RKO (cell line): ENCODE measurements at regions not wholly inside any gene's neighbourhood (a gene's known extent, or its start where the extent isn't known, plus 50 kb on each side); places are given as distances from the start of the nearest gene placed in this dataset.

ENCODE experiments used
- DNase-seq: peaks from one replicate; pipeline ENCODE4 v3.0.0-alpha.2; 2016; ENCODE audit warnings: low spot score

GRCh38 chr6:43919774-43920173, 149.8 kb downstream of the VEGFA start:
- no peak for DNase-seq

- DNase-seq = peak; percentile 21
These were observed 147.9 kb downstream of the VEGFA start for GRCh38 chr6:43917878-43918382.

- no peak for DNase-seq
These were observed 147.2 kb downstream of the VEGFA start for GRCh38 chr6:43916924-43917877.

DNA sequence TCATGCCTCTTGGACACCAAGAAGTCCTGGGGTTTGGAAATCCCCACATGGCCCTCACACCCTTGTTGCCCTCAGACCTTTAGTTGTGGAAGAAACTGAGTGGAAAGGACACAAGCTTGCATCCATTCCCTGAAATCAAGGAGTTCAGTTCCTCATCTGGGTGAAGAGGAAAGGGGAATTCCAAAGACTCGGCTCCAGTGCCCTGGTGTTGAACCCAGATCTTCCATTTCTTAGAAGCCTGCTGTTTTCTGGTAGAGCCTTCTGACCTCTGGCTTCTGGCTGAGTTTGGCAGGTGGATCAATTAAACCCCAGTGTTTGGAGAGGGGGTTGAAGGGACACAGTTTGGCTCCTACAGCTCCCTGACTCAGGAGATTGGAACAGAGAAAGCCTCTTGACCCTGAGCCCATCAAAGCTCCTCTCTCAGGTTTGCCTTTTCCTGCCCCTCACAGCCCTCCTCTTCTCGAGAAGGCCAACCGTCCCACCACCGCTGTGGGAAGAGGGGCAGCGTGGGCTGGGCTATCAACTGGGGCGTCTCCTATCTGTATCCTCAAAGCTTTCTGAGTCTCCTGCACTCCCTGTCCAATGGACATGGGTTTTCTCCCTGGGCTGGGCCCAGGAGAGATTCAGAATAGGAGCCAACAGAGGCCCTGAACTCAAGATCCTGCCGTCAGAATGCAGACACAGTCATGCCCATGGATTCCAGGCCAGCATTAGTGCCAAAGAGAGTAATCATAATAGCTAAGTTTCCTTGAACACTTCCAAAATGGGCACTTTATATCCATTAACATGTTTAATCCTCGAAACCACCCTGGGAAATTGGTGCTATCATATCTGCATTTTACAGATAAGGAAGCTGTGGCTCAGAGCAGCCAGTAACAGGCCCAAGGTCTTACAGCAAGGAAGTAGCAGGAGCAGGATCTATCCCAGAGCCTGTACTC, 146.2 kb downstream of the VEGFA start:
- no peak for DNase-seq

DNA sequence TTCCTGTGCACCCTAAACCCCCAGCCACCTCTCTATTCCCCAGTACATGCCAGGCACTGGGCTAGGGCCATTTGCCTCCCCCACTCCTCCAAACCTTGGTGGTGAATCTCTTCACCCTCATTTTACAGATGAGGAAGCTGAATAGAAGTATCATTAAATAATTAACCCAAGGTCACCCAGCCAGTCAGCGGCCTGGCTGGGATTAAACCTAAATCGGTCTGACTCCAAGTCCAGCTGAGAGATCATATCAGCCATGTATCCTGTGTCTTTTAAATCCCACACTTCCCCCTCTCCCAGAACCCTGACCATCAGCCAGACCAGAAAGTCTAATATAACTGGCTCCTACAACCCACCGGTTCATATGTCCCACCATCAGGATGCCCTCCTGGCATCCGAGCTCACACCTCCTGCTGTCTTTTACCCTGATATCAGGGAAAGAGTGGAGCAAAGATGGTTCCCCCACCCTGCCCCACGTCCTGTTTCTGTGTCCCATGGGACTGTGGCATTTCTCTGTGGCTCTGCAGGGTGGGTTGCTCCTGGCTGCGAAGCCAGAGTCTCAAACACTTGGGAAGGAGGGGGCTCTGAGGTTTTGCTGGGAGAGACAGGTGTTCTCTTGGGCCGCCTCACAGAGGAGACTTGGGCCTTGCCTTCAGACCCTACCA, 145.3 kb downstream of the VEGFA start:
- no peak for DNase-seq

DNA sequence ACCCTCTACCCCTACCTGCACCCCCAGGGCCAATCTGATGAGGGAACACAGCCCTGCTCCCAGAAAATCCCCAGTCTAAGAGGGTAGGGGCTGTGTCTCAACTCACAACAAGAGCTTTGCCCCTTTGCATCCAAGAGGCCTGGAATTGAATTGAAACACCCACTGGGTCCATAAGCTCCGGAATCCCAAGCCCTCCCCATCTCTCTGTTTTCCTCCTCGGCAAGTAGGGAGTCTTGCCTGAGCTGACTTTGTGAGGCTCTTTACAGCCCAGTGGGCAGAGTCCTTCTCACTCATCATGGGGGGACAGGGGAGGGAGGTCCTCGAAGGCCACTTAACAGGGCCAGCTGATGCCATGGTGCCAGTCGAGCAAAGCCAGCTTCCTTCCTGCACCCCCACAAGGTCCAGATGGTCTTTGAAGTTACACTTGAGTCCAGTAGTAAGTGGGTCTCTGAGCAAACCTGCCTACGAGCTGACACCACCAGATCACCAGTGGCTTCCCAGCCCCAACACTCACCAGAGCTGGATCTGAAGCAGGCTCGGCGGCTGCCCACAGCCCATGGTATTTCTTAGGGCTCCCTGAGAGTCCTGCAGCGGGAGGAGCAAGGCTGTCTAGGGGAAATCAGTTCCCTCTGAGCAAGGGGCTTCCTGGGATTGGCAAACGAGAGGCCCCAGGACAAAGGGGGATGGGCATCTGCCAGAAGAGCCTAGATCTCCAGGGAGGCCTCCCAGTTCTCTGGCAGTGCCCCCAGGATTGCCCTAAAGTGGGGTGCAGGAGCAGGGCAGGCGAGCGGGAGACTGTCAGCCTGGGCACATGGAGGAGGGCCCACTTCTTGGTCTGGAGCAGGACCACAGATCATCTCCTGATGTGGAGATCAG, 144.5 kb downstream of the VEGFA start:
- no peak for DNase-seq

DNA sequence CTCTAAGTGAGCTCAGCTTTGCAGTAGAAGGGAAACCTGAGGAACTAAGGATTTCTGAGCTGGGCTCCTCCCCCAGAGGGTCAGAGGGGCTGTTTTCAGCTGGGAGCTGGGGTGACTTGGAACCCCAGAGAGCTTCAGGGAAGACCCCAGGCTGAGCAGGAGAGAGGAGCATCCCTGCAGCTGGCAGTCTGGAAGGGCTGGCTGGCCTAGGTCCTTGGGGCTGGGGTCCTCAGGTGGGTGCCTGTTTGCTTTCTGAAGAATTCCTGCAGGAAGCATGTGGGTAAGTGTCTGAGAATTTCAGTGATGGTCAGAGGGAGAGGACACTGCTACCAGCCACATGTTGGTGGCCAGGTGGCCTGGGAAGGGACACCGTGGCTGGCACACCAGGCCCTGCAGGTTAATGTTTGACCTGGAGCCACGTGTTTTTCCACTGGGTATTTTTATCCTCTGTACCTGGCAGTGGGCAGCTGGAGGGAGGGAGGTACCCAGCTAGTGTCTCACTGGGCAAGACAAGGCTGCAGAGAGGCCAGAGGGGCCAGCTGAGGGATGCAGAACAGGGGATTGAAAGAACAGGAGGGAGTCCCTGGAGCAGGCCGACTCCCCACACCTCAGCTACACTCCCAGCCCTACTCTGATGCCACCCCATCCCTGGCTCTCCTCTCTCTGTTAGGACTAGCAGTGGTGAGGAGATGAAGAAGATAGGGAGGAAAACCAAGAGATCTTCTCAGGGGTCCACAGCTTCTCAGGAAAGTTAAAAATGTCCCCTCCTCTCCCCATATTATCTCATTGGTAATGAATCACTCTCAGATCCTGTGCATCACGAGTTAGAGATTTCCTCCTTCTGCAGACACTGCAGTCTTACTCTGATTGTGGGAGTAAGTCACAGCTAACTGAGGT, 143.6 kb downstream of the VEGFA start:
- peak; percentile 15 for DNase-seq

DNA sequence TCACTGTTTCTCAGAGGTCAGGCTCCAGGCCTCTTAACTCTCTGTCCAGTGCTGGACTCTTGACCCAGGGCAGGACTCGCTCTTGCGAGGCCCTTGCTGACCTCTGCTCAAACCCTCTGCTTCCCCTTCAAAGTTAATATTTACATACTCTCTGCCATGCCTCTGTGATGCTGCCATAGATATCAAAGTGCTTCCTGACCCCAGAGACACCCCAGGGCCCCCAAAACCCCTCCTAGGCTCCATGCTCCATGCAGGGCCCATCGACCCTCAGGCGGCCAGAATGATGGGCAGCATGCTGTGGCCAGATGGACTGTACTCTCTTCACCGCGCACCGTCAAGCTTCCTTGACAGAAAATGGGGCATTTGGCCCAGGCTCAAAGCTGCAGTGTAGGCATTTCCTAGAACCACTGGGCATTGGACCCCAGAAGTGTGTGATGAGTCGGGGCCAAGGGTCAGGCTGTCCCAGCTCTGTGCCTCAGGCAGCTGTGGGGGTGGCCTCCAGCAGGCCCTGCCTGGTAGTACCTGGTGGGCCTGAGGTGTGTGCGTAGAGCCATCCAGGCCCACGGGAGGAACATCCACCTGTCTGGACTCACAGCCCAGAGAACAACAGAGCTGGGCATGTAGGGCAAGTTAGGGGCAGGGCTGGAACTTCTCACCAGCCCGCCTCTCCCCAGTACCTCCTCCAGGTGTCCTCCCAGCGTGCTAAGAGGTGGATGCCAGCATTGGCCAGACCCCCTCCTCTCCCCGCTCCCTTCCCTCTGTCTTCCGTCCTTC, 142.8 kb downstream of the VEGFA start:
- DNase-seq = no peak

DNA sequence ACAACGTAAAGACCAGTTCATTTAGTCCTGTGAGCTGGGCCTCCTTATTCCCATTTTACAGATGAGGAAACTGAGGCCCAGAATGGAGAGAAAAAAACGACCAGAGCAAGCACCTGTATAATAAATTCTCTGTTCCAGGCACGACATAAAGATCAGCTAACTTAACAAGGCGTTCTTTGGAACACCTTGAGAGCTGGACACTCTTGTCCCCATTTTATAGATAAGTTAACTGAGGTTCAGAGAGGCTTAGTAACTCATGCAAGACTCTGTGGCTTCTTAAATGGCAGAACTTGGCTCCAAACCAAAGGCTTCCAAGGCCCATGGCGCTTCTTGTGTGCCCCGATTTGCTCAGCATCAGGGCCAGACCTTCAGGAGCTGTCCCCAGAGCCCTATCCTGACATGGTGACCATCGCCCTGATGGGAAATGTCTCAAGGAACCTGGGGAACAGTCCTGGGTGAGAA, 142.1 kb downstream of the VEGFA start:
- no peak for DNase-seq

- no peak for DNase-seq
These were observed 141.5 kb downstream of the VEGFA start for GRCh38 chr6:43911354-43912115.

DNA sequence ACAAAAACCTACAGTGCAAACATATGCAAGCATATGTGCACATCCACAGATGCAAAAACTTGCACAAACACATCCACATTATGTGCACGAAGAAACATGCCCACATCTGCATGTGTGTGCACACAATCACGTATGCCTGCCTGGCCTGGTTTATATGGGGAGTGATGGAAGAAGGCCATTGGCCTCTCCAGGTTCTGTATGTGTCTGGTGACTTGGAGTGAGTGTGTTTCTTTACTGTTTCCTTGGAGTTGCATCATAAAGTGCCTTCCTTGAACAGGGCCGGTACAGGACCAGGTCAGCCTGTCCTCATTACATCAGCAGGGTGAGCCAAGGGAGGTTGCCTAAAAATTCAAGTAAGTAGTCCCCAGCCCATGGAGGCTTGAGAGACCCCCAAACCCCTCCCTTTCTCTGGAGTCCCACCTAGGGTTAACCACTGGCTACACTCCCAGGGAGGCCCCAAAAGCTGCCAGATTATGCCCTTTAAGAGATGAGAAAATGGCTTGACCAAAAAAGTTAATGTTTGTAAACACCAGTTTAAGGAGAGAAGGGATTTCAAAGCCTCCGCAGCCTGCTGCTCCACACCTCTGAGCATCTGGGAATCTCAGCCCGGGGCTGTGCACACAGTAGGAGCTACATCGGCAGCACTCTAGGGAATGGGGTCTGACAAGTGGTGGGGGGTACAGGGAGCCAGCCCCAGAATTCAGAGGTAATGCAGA, 140.8 kb downstream of the VEGFA start:
- DNase-seq = peak; percentile 62

DNA sequence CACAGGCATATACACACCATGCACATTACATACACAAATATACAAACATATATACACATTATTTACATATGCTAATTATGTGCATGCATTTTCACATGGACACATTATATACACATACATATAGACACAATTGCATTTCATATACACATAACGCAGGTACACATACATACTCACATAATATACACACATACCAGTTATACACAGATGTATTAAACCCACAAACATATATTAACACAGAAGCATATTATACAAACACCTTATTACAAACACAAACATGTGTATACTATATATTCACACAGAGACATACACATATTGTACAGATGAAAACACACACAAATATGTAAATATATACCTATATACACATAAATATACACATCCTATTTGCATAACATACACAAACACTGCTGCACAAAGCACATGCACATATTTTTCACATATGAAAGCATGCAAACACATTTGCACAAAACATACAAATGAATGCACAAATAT, 140.2 kb downstream of the VEGFA start:
- DNase-seq = no peak

GRCh38 chr6:43909474-43910148, 139.6 kb downstream of the VEGFA start:
- DNase-seq = no peak

- DNase-seq = no peak
These were observed 137.9 kb downstream of the VEGFA start for GRCh38 chr6:43907789-43908472.

DNA sequence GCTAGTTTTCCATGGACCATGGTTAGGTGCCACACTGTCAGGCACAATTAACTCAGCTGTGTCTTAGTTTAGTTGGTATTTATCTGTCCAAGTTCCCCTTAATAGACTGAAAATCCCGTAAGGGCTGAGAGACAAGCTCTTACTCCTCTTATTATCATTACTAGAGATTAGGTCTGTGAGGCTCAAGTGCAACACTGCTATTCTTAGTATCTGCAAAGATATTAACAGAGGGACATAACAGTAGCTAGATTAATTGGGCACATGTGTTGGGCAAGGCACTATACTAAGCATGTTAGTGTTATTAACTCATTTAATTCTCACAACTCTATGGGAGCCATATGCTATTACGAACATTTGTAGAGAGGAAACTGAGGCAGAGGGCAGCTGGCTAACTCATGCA, 137.3 kb downstream of the VEGFA start:
- no peak for DNase-seq
